SK-N-SH treated with all-trans-retinoic acid at 6 μM for 48 hours (cell line): ENCODE measurements at regions not wholly inside any gene's neighbourhood (a gene's known extent, or its start where the extent isn't known, plus 50 kb on each side); places are given as distances from the start of the nearest gene placed in this dataset.

Experiments used
- ATAC-seq: fragments of 200-7000 bp; cut with Tn5 transposase; 3 replicates; pipeline ENCODE4 v1.9.1; 2020; ENCODE audit warnings: mild to moderate bottlenecking, moderate library complexity
- ARNTL ChIP-seq: fragments of 450-650 bp; formaldehyde crosslinking; IDR thresholded peaks from 2 replicates; pipeline ENCODE4 v1.5.0; 2020; ENCODE audit warnings: low read depth, mild to moderate bottlenecking, moderate library complexity, borderline replicate concordance
- BACH2 ChIP-seq: fragments of 250-450 bp; sonication (Bioruptor Pico); IDR thresholded peaks from 2 replicates; pipeline ENCODE4 v1.9.0; 2021; ENCODE audit warnings: mild to moderate bottlenecking, borderline replicate concordance
- CREB5 ChIP-seq: fragments of 250-450 bp; sonication (Bioruptor Pico); IDR thresholded peaks from 2 replicates; pipeline ENCODE4 v1.5.1; 2020; ENCODE audit warnings: low read depth, mild to moderate bottlenecking, moderate library complexity
- CSDC2 ChIP-seq: fragments of 250-450 bp; sonication (Bioruptor Pico); IDR thresholded peaks from 2 replicates; pipeline ENCODE4 v1.5.0; 2020; ENCODE audit warnings: mild to moderate bottlenecking, moderate library complexity
- ESRRG ChIP-seq: fragments of 250-450 bp; sonication (Bioruptor Pico); IDR thresholded peaks from 2 replicates; pipeline ENCODE4 v1.6.1; 2021; ENCODE audit warnings: mild to moderate bottlenecking
- ISL1 ChIP-seq: fragments of 250-450 bp; sonication (Bioruptor Pico); IDR thresholded peaks from 2 replicates; pipeline ENCODE4 v2.1.2; 2022; ENCODE audit warnings: mild to moderate bottlenecking, moderate library complexity
- OSR1 ChIP-seq: fragments of 250-450 bp; sonication (Bioruptor Pico); IDR thresholded peaks from 2 replicates; pipeline ENCODE4 v1.8.0; 2022; ENCODE audit warnings: moderate library complexity, mild to moderate bottlenecking, inconsistent platforms
- PATZ1 ChIP-seq: fragments of 250-450 bp; sonication (Bioruptor Pico); IDR thresholded peaks from 2 replicates; pipeline ENCODE4 v1.8.0; 2020; ENCODE audit warnings: mild to moderate bottlenecking, moderate library complexity, borderline replicate concordance
- RARB ChIP-seq: fragments of 250-450 bp; sonication (Bioruptor Pico); IDR thresholded peaks from 2 replicates; pipeline ENCODE4 v1.8.0; 2021; ENCODE audit warnings: mild to moderate bottlenecking, moderate library complexity
- SNAI2 ChIP-seq: fragments of 250-450 bp; sonication (Bioruptor Pico); IDR thresholded peaks from 2 replicates; pipeline ENCODE4 v1.5.0; 2020; ENCODE audit warnings: mild to moderate bottlenecking, moderate library complexity
- TCF4 ChIP-seq: fragments of 250-450 bp; sonication (Bioruptor Pico); IDR thresholded peaks from 2 replicates; pipeline ENCODE4 v1.8.0; 2021; ENCODE audit warnings: mild to moderate bottlenecking, moderate library complexity, borderline replicate concordance
- TOX ChIP-seq: fragments of 250-450 bp; sonication (Bioruptor Pico); IDR thresholded peaks from 2 replicates; pipeline ENCODE4 v1.8.0; 2021; ENCODE audit warnings: mild to moderate bottlenecking, moderate library complexity, borderline replicate concordance
- TSHZ2 ChIP-seq: fragments of 250-450 bp; sonication (Bioruptor Pico); IDR thresholded peaks from 2 replicates; pipeline ENCODE4 v1.5.0; 2020; ENCODE audit warnings: mild to moderate bottlenecking, moderate library complexity
- ZC3H10 ChIP-seq: fragments of 250-450 bp; sonication (Bioruptor Pico); IDR thresholded peaks from 2 replicates; pipeline ENCODE4 v1.5.1; 2021; ENCODE audit warnings: mild to moderate bottlenecking, moderate library complexity
- ZFP3 ChIP-seq: fragments of 250-450 bp; sonication (Bioruptor Pico); IDR thresholded peaks from 2 replicates; pipeline ENCODE4 v1.5.0; 2020; ENCODE audit warnings: mild to moderate bottlenecking, moderate library complexity
- ZNF70 ChIP-seq: fragments of 450-650 bp; formaldehyde crosslinking; IDR thresholded peaks from 2 replicates; pipeline ENCODE4 v1.5.0; 2020; ENCODE audit warnings: mild to moderate bottlenecking, moderate library complexity
- ZNF8 ChIP-seq: fragments of 450-650 bp; formaldehyde crosslinking; IDR thresholded peaks from 2 replicates; pipeline ENCODE4 v1.5.0; 2020; ENCODE audit warnings: mild to moderate bottlenecking, moderate library complexity
- TF ChIP-seq, protein P1 (sequence below): fragments of 250-450 bp; sonication (Bioruptor Pico); IDR thresholded peaks from 2 replicates; pipeline ENCODE4 v1.5.1; 2021; ENCODE audit warnings: mild to moderate bottlenecking, moderate library complexity
- TF ChIP-seq, protein P2 (sequence below): fragments of 250-450 bp; sonication (Bioruptor Pico); IDR thresholded peaks from 2 replicates; pipeline ENCODE4 v1.8.0; 2021; ENCODE audit warnings: low read depth, mild to moderate bottlenecking, moderate library complexity, borderline replicate concordance

DNA sequence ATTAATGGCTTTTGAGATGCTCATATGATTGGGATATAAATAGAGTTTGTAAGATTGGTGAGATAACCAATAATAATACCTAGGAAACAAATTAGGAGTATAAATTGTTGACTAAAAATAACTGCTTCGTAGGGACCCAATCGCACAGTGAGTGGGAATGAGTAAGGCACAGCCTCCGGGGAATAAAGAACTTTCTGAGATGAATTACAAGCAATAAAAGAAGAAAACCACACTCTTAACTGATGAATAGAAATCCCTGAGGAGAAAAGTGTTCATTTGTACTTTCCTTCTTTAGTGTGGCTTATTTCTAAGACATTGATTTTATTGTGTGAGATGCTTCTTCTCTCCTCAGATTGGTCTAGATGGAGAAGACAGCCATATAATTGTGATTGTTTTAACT is 443.4 kb upstream of the PRMT6 start:
- no peak for ATAC-seq
- TF ChIP-seq ZFP3 (CRISPR knock-in tag) (no peak), RARB (CRISPR knock-in tag) (no peak)

DNA sequence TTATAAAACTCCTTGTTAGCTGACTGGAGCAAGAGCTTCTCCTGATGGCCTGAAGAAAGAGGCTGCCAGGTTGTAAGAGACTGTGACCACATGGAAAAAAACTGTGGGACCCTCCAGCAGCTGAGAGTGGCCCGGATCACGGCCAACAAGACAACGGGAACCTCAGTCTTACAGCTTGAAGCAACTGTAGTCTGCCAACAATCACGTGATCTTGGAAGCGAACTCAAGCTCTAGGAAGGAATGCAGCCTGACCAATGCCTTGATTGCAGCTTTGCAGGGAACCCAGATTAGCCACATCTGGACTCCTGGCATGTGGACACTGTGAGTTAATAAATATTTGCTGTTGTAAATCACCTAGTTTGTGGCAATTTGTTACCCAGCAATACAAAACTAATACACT is 442.6 kb upstream of the PRMT6 start:
- no peak for ATAC-seq
- no peak for TF ChIP-seq CSDC2 (CRISPR knock-in tag)
- TF ChIP-seq SNAI2 (CRISPR knock-in tag) = no peak
- no peak for TF ChIP-seq ZC3H10 (CRISPR knock-in tag)
- TF ChIP-seq TCF4 (CRISPR knock-in tag) = no peak
- TF ChIP-seq ISL1 (CRISPR knock-in tag) = no peak
- no peak for TF ChIP-seq TSHZ2
- no peak for TF ChIP-seq ZNF70 (CRISPR knock-in tag)
- TF ChIP-seq ESRRG (CRISPR knock-in tag) = no peak

DNA sequence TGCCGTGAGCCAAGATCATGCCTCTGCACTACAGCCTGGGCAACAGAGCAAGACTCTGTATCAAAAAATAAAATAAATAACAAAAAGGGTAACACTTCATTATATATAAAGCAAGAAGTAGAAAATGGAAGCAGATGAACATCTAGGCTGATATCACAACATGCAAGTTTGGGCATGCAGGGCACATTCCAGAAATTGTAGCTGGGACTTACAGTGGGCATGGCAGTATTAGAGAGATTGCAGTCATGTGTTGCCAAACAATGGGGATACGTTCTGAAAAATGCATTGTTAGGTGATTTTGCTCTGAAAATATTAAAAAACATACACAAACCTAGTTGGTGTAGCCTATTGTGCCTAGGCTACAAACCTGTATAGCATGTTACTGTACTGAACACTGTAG is 441.0 kb upstream of the PRMT6 start:
- TF ChIP-seq ZNF8 (CRISPR knock-in tag) = no peak
- TF ChIP-seq SNAI2 (CRISPR knock-in tag) = no peak
- TF ChIP-seq, protein P1, sequence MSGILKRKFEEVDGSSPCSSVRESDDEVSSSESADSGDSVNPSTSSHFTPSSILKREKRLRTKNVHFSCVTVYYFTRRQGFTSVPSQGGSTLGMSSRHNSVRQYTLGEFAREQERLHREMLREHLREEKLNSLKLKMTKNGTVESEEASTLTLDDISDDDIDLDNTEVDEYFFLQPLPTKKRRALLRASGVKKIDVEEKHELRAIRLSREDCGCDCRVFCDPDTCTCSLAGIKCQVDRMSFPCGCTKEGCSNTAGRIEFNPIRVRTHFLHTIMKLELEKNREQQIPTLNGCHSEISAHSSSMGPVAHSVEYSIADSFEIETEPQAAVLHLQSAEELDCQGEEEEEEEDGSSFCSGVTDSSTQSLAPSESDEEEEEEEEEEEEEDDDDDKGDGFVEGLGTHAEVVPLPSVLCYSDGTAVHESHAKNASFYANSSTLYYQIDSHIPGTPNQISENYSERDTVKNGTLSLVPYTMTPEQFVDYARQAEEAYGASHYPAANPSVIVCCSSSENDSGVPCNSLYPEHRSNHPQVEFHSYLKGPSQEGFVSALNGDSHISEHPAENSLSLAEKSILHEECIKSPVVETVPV (CRISPR knock-in tag) = no peak
- TF ChIP-seq CREB5 (CRISPR knock-in tag) = no peak
- TF ChIP-seq, protein P2, sequence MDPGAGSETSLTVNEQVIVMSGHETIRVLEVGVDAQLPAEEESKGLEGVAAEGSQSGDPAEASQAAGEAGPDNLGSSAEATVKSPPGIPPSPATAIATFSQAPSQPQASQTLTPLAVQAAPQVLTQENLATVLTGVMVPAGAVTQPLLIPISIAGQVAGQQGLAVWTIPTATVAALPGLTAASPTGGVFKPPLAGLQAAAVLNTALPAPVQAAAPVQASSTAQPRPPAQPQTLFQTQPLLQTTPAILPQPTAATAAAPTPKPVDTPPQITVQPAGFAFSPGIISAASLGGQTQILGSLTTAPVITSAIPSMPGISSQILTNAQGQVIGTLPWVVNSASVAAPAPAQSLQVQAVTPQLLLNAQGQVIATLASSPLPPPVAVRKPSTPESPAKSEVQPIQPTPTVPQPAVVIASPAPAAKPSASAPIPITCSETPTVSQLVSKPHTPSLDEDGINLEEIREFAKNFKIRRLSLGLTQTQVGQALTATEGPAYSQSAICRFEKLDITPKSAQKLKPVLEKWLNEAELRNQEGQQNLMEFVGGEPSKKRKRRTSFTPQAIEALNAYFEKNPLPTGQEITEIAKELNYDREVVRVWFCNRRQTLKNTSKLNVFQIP (CRISPR knock-in tag) = no peak
- TF ChIP-seq BACH2 = no peak
- no peak for TF ChIP-seq TOX (CRISPR knock-in tag)
- TF ChIP-seq ISL1 (CRISPR knock-in tag) = no peak
- ATAC-seq = no peak

DNA sequence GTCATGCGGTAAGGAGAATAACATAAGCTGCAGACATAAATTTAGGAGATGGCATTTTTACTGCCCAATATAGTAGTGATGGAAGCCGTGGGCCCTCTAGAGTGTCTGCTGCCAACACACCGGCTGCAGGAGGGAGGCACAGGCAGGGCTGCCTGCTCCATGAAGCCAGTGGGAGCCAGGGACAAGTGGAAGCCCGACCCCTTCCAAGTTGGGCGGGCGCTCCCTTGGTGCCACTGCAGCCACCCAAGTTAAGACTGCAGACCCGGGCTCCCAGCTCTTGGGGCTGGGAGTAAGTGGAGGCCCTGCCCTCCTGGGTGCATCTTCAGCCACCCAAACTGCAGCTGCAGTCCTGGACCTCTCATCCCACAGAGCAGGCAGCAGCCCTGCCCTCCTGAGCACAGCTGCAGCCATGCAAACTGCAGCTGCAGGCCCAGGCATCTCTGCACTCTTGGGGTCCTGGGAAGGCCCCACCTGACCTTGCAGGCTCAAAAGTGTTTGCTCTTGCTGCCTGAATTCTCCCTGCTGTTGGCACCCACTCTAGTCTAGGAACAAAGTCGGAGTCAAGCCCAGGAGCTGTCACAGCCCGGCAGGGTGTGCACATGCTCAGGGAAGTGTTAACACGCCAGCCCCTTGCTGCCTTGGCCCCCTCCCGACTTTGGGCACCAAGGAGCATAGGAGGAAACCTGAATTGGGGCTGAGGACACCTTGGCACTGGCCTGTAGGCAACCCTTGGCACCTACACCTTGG is 437.2 kb upstream of the PRMT6 start:
- TF ChIP-seq, protein P2 (CRISPR knock-in tag) = no peak
- no peak for TF ChIP-seq ESRRG (CRISPR knock-in tag)
- TF ChIP-seq ZFP3 (CRISPR knock-in tag) = no peak
- no peak for TF ChIP-seq OSR1 (CRISPR knock-in tag)
- TF ChIP-seq CREB5 (CRISPR knock-in tag) = no peak
- TF ChIP-seq PATZ1 = no peak
- TF ChIP-seq, protein P1 (CRISPR knock-in tag) = no peak
- no peak for TF ChIP-seq ARNTL (CRISPR knock-in tag)
- ATAC-seq = no peak
